T-helper 1 cell treated with Interleukin-12 subunit alpha and Interleukin-12 subunit beta and Interleukin-4 antibody, amounts not matched to agents 30 ng/mL and 1 ng/mL, for 36 hours (primary cell): ENCODE measurements at regions not wholly inside any gene's neighbourhood (a gene's known extent, or its start where the extent isn't known, plus 50 kb on each side); places are given as distances from the start of the nearest gene placed in this dataset.
"Not testable (repeated sequence)": the region's sequence is repeated elsewhere in the genome, so short reads cannot be mapped to it uniquely, and the experiment has no call there.

ENCODE experiments used
- intact Hi-C: fragments of 100-400 bp; cut with micrococcal nuclease; formaldehyde crosslinking; loops from one replicate; pipeline ENCODE4 v1.15.1; 2024

GRCh38 chr11:130671801-130672700 lies 223.6 kb downstream of the ADAMTS15 start:
- intact Hi-C loops, result no loop called here

- intact Hi-C loops, result no loop called here
These were observed 224.5 kb downstream of the ADAMTS15 start for GRCh38 chr11:130672911-130673310.

GRCh38 chr11:130673698-130674097 lies 225.3 kb downstream of the ADAMTS15 start:
- intact Hi-C loops, result no loop called here

GRCh38 chr11:130674686-130675308 lies 226.4 kb downstream of the ADAMTS15 start:
- intact Hi-C loops, result no loop called here

GRCh38 chr11:130675371-130675821 lies 227.0 kb downstream of the ADAMTS15 start:
- intact Hi-C loops, result no loop called here

GRCh38 chr11:130675917-130676316 lies 227.5 kb downstream of the ADAMTS15 start:
- intact Hi-C loops, result no loop called here

- intact Hi-C loops, result no loop called here
These were observed 229.2 kb downstream of the ADAMTS15 start for GRCh38 chr11:130677486-130678153.

- intact Hi-C loops, result no loop called here
These were observed 230.8 kb downstream of the ADAMTS15 start for GRCh38 chr11:130679247-130679646.

- intact Hi-C loops, result not testable (repeated sequence)
These were observed 233.8 kb downstream of the SNX19 start for GRCh38 chr11:130682471-130682870.

GRCh38 chr11:130689222-130689908 lies 226.9 kb downstream of the SNX19 start:
- intact Hi-C loops, result no loop called here

- intact Hi-C loops, result no loop called here
These were observed 224.7 kb downstream of the SNX19 start for GRCh38 chr11:130691581-130691980.

GRCh38 chr11:130692220-130692619 lies 224.1 kb downstream of the SNX19 start:
- intact Hi-C loops, result no loop called here

GRCh38 chr11:130693543-130693942 lies 222.7 kb downstream of the SNX19 start:
- intact Hi-C loops, result no loop called here

- intact Hi-C loops, result no loop called here
These were observed 221.7 kb downstream of the SNX19 start for GRCh38 chr11:130694488-130695045.

GRCh38 chr11:130698174-130698573 lies 218.1 kb downstream of the SNX19 start:
- intact Hi-C loops, result no loop called here

GRCh38 chr11:130699561-130699960 lies 216.7 kb downstream of the SNX19 start:
- intact Hi-C loops, result no loop called here

GRCh38 chr11:130700092-130700491 lies 216.2 kb downstream of the SNX19 start:
- intact Hi-C loops, result no loop called here

- intact Hi-C loops, result no loop called here
These were observed 212.6 kb downstream of the SNX19 start for GRCh38 chr11:130703489-130704190.

- intact Hi-C loops, result no loop called here
These were observed 210.4 kb downstream of the SNX19 start for GRCh38 chr11:130705670-130706421.

- intact Hi-C loops, result no loop called here
These were observed 209.7 kb downstream of the SNX19 start for GRCh38 chr11:130706572-130706971.
